Right lobe of liver (tissue), 6 donors: ENCODE measurements at regions not wholly inside any gene's neighbourhood (a gene's known extent, or its start where the extent isn't known, plus 50 kb on each side); places are given as distances from the start of the nearest gene placed in this dataset.

Experiments used
- ATAC-seq, 4 donors: fragments of 200-7000 bp; cut with Tn5 transposase; one replicate each; pipeline ENCODE4 v1.9.1; 2020; ENCODE audit warnings: mild to moderate bottlenecking in 4 of 4, moderate library complexity in 4 of 4
- DNase-seq, 3 donors: peaks; one replicate each; pipeline ENCODE4 v3.0.0-alpha.2; 2020
- H3K27ac ChIP-seq, 3 donors: fragments of 200-600 bp; one replicate each; pipeline ENCODE4 v1.8.0; 2022
- H3K27me3 ChIP-seq, 2 donors: fragments of 200-600 bp; one replicate each; pipeline ENCODE4 v1.8.0; 2022
- H3K36me3 ChIP-seq, 4 donors: fragments of 200-600 bp; sonication (generic) in 1 of 4; one replicate each; pipeline versions ENCODE4 v1.5.1 to v1.8.0; 2017 to 2022; ENCODE audit warnings: control low read depth in 1 of 4
- H3K4me1 ChIP-seq, 4 donors: fragments of 200-600 bp; sonication (generic) in 1 of 4; one replicate each; pipeline versions ENCODE4 v1.5.1 to v1.8.0; 2017 to 2022; ENCODE audit warnings: control low read depth in 1 of 4
- H3K4me3 ChIP-seq, 3 donors: fragments of 200-600 bp; one replicate each; pipeline ENCODE4 v1.8.0; 2022
- H3K9me3 ChIP-seq, 4 donors: fragments of 200-600 bp; sonication (generic) in 1 of 4; one replicate each; pipeline versions ENCODE4 v1.5.1 to v1.8.0; 2017 to 2022; ENCODE audit warnings: control low read depth in 1 of 4
- CTCF ChIP-seq, 4 donors: fragments of 200-600 bp in 3 of 4; fragments of 450-650 bp in 1 of 4; IDR thresholded peaks; one replicate each; pipeline versions ENCODE4 v1.5.1 to v1.8.0; 2016 to 2022; ENCODE audit warnings: antibody characterized with exemption in 4 of 4, mild to moderate bottlenecking in 2 of 4
- POLR2A ChIP-seq: fragments of 450-650 bp; IDR thresholded peaks from one replicate; pipeline ENCODE4 v1.6.1; 2017; ENCODE audit warnings: antibody characterized with exemption, mild to moderate bottlenecking
- WGBS: methylation state at CpG from one replicate; pipeline ENCODE4 v1.1.6; 2018; ENCODE audit warnings: low coverage, low lambda C conversion rate; ENCODE audit not compliant: insufficient coverage; ENCODE audit errors: missing lambda C conversion rate; 5-methylcytosine and 5-hydroxymethylcytosine counted together
- intact Hi-C, 2 donors: fragments of 100-400 bp; cut with DNase I; formaldehyde crosslinking; loops; one replicate each; pipeline versions ENCODE4 v1.11.2 to v1.14.1; 2022
- donor health status: DM: no; HTN: yes; CAD: no.
- donor health status: DM: no; HTN: no; CAD: no.
- donor health status: DM: no; HTN: no; CAD: no.
- donor health status: DM: no; HTN: yes; CAD: no.
- donor health status: DM: no; HTN: yes; CAD: no.

- TF ChIP-seq CTCF (IDR thresholded peaks at IDR 0.05) (no peak), POLR2A (no peak)
- Histone ChIP-seq H3K27me3 (no peaks in the 10 kb centered on the region), H3K27ac (no peak overlapping the region), H3K4me1 (no peaks in the 10 kb centered on the region), H3K9me3 (no peaks in the 10 kb centered on the region), H3K4me3 (no peak overlapping the region), H3K36me3 (no peaks in the 10 kb centered on the region)
- DNase-seq (no peak), ATAC-seq (no peak)
- intact Hi-C loops: no loop called here
- 38% methylated on average over 4 of the region's 5 CpGs for WGBS
Observed at GRCh38 chr4:189177130-189177529, 763.5 kb upstream of the FRG1 start.

DNA sequence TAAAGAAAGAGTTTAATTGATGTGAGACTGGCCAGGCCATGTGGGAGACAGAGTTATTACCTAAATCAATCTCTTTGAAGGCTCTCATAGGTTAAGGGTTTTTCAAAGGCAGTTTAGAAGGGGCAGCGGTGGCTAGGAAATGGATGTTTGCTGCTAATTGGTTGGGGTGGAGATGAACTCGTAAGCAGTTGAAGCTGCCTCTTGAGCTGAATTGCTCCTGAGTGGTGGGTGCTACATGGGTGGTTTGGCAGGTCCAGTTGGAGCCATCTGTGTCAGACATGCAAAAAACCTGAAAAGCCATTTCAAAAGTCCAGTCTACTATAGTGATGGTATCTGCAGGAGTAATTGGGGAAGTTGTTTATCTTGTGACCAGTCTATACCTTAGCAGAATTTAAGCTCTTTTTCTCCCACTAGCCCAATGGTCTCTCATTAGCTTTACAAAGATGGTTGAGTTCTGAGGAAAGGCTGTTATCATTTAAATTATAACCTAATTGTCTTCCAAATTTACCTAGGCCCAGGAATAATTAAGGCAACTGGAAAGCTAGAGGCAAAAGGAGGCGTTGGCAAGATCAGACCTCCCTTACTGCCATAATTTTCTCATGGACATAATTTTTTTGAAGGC is 762.4 kb upstream of the FRG1 start:
- H3K27me3 ChIP-seq: no peaks in the 10 kb centered on the region
- ATAC-seq: no peak
- no peak overlapping the region for H3K27ac ChIP-seq
- no peak for TF ChIP-seq POLR2A
- no peak for TF ChIP-seq CTCF (IDR thresholded peaks at IDR 0.05)
- DNase-seq: no peak
- 37% methylated on average over 2 of the region's 3 CpGs for WGBS
- H3K9me3 ChIP-seq: no peaks in the 10 kb centered on the region
- intact Hi-C loops: no loop called here
- H3K4me1 ChIP-seq: no peaks in the 10 kb centered on the region
- no peaks in the 10 kb centered on the region for H3K36me3 ChIP-seq
- no peak overlapping the region for H3K4me3 ChIP-seq

DNA sequence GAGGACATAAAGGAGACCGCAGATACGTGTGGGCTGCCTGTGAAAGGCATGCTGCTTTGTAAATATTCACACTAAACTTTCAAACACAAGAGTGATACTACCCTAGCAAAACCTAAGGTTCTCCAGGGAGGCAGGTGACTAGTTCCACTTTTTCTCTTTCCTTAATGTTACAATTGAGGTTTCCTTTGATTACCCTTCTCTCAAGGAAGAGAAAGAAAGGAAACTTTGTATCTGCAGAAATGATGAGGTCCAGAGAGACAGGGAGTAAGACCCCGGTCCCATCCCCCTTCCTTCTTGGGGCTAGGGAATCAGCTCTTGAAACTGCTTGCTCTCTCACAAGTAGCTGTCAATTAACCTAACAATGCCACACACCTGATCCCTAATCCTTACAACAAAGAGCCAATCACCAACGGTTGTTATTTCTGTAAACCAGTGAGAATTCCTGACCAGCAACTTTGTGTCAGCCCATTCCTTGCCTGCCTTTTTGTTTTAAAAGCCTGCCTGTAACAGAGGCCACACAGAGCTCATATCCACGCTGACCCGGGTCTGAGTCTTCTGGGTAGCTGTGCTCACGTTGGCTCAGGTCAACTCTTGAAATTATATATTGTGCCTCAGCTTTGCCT is 754.8 kb upstream of the FRG1 start:
- intact Hi-C loops: no loop called here

GRCh38 chr4:189187531-189188052 is 753.1 kb upstream of the FRG1 start:
- no peak for TF ChIP-seq CTCF (IDR thresholded peaks at IDR 0.05)
- no peak for TF ChIP-seq POLR2A
- intact Hi-C loops: no loop called here
- 50% methylated on average over 2 of the region's 2 CpGs for WGBS

More for the DNA sequence above, 754.8 kb upstream of the FRG1 start:
- Histone ChIP-seq H3K4me1 (no peaks in the 10 kb centered on the region), H3K27ac (no peak overlapping the region), H3K27me3 (no peaks in the 10 kb centered on the region), H3K36me3 (no peaks in the 10 kb centered on the region), H3K4me3 (no peak overlapping the region), H3K9me3 (no peaks in the 10 kb centered on the region)
- TF ChIP-seq CTCF (IDR thresholded peaks at IDR 0.05): no peak
- TF ChIP-seq POLR2A: no peak
- WGBS: 17% methylated on average over 7 of the region's 7 CpGs
- DNase-seq: no peak
- ATAC-seq: no peak

More at GRCh38 chr4:189187531-189188052, 753.1 kb upstream of the FRG1 start:
- no peak overlapping the region for H3K4me3 ChIP-seq
- H3K36me3 ChIP-seq: no peaks in the 10 kb centered on the region
- H3K9me3 ChIP-seq: no peaks in the 10 kb centered on the region
- ATAC-seq (no peak), DNase-seq (no peak)
- no peaks in the 10 kb centered on the region for H3K4me1 ChIP-seq
- no peak overlapping the region for H3K27ac ChIP-seq
- no peaks in the 10 kb centered on the region for H3K27me3 ChIP-seq
